ENCODE measurements at regions not wholly inside any gene's neighbourhood (a gene's known extent, or its start where the extent isn't known, plus 50 kb on each side); places are given as distances from the start of the nearest gene placed in this dataset.
A peak's percentile ranks its signal among the peaks of the same experiment; 100 is the strongest.
"Not testable (repeated sequence)": the region's sequence is repeated elsewhere in the genome, so short reads cannot be mapped to it uniquely, and the experiment has no call there.

DNA sequence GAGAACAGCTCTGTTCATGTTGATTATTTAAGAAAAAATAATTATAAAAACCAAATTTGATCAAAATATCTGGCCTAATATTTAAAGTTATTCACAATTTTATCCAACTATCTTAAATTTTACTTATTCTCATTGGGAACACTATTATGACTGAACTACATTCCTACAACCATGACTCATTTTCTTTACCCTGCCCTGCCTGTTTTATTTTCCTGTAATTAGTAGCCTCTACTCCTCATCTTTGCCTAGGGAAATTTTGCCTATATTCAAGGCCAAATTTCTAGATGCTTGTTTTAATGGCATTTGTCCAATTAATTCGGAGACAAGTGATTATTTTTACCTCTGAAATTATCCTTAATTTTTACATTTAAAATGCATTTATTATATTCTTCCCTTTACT, 289.7 kb upstream of the TMEM229A start:
- no peak for DNase-seq

DNA sequence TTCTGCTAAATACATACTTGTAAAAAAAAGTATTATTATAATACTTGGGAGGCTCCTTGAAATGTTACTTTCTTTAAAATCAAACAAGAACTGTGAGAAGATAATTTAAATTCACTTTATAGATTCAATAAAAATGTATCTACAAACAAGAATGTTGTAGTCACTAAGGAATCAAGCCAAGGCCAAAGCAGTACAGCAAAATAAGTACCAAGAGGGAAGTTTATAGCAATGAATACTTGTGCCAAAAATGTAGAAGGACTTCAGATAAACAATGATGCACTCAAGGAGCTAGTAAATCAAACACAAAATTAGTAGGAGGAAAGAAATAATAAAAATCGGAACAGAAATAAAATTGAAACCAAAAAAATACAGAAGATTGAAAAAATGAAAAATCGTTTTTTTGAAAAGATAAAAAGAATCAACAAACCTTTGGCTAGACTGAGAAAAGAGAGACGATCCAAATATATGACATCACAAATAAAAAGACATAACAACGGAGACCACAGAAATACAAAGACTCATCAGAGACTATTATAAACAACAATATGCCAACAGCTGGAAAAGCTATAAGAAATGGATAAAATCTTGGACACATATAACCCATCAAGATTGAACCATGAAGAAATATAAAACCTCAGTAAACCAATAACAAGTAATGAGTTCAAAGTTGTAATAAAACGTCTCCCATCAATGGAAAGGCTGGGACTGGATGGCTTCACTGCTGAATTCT, 286.0 kb upstream of the TMEM229A start:
- no peak for DNase-seq

DNA sequence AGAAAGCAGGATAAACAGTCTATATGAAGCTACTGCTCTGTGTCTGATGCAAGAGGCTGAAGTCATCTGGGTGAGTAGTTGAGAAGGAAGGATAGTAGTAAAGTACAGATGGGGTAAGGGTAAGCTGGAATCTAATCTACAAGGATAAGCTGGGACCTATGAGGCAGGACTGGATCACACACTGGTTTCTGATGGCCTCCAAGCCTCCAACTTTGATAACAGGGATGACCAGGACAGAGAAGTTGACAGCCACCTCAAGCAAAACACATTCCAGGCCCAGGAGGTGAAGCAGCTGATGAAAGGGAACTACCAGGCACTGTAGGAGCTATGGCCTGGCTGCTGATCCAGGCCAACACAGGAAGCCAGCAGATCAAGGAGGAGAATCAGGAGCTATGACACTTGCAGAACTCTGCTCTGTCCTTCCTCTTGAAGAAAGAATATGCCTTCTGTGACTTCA, 278.1 kb upstream of the TMEM229A start:
- no peak for DNase-seq

DNA sequence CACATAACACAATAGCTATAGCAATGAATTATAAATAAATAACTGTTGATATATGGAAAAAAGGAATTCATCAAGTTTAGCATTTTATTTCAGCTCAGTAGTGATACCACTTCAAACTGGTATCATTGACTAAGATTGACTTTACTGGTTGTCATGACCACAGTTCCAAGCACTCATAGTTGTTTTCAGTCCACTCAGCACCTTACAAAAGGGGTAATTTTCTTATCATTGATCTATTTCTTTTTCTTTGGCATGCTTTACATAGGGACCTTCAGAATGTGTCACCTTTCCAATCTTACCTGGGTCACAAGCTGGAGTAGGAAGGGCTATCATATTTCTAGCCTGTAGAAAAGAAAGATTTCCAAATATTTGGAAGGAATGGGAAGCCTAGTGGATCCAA, 275.5 kb upstream of the TMEM229A start:
- no peak for DNase-seq

DNA sequence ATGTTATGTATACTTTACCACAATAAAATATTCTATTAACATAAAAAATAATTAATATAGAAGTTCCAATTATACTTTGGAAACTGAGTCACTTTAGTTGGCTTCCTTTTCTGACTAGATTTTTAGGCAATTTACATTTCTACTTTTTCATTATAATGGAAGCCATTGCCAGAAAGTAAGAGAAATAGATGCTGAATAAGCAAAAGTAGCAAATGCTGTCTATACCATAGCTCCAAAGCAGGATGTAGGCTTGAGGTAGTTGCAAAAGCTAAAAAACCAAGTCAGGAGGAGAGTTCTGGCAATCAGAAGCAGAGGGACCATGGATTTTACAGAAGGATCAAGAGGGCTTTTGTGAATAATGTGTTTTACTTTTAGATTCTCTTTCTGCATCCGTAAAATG, 262.4 kb upstream of the TMEM229A start:
- no peak for DNase-seq

DNA sequence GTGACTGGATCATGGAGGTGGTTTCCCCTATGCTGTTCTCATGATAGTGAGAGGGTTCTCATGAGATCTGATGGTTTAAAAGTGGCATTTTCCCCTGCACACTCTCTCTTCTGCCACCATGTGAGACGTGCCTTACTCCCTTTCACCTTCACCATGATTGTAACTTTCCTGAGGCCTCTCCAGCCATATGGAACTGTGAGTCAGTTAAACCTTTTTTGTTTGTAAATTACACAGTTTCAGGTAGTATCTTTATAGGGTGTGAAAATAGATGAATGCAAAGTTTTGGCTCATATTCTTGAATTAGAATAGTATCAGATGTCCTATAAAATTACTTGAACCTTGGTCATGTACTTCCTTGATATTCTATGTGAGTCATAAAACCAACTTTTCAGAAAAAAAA, 252.1 kb upstream of the TMEM229A start:
- DNase-seq: no peak

DNA sequence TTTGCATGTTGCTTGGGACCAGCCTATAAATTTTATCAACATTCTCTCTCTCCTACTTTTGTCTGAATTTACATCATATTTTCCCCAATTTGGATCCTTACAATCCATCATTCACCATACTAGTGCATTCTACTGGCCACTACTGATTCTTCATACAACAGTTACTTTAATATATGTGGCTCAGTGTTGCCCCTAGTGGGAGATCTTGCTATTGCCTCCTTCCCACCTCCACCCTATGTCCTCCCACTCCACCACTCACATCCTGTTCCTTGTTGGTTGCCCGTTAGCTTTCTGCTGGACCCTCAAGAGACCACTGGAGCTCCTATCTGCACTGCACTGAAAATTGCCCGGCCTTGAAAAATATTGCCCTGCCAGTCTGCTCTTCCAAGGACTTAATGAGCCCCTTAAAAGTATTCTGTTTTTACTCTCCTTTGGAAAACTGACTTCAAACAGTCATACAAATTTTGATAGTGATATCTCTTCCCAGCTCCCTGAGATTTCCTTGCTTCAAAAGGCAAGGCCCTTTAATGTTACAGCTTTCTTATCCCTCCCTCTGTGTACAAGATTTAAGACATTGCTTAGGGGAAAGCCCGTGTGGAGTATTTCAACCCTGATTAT, 243.2 kb upstream of the TMEM229A start:
- peak; percentile 29 for DNase-seq

DNA sequence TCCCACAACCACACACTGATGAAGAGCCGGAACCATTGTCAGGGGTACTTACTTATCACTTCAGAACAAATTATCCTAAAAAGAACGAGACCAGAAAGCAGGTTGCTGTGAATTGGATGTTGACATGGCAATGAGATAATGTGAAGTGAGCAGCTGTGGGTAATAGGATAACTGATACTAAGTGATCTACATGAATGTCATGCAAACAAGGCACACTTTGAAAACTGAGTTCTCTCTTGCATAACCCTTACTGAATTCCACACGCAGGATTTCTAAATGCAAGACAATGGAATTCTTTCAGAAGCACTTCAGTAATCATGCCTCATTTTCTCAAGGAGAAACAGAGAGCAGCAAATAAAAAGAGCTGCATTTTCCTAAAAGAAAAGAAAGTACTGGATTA, 242.5 kb upstream of the TMEM229A start:
- DNase-seq: no peak

DNA sequence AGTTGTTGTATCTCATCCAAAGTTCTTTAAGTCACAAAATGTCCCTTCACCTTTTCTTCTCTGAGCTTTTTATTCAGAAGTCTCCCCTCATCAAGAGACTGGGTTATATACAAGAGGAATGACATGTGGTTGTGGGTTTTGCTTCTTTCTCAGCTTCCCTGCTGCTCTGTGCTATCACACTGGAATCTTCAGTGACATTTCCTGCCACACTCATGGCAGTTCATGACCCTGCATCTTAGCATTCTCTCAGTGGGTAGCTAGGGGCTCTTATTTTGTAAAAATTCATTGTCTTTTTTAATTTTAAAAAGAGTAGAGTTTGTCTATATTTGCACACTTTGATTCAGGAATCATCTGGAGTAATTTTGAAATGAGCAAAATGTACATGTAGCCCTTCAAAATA, 236.9 kb upstream of the TMEM229A start:
- no peak for DNase-seq

DNA sequence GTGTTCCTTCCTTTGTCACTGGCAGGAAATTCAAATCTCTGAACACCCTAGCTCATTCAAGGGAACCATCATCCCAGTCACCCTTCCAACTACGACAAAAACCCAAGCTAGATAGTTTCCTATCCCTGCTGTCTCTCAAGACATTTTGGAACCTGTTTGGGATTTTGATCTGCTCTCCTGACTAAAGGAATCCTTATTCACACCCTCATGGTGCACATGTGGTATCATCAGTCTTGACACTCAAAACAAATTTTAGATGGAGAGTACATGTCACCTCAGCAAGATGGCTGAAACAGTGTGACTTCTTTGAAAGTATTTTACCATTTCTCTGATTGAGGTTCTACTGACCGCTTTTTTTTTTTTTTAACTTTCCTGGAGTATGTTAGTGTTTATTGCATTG, 234.3 kb upstream of the TMEM229A start:
- no peak for DNase-seq

DNA sequence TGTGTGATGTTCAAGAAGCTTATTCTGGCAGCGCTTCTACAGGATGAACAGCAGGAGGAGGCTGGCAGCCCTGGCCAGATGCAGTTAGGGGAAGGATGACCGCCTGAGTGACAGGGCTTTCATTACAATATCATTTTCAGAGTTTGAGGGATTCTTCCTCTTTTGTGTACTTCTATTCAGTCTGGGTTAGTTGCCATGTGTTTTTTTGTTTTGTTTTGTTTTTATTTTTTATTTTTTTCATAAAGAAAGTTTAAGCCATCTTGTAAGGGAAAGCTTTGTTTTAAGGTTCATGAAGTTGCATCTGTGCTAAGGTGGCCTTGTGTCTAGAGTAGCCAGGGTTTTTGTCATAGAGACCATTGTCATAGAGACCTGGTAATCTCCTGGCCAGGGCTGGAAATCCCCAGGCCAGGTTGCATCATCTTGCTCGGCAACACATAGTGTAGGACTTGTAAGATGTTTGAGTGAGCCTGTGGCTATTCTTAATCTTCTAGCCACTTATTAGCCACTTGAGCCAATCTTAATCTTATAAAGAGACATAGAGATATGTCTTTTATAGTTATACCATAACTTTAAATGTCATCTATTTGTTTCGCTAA, 230.5 kb upstream of the TMEM229A start:
- no peak for DNase-seq

DNA sequence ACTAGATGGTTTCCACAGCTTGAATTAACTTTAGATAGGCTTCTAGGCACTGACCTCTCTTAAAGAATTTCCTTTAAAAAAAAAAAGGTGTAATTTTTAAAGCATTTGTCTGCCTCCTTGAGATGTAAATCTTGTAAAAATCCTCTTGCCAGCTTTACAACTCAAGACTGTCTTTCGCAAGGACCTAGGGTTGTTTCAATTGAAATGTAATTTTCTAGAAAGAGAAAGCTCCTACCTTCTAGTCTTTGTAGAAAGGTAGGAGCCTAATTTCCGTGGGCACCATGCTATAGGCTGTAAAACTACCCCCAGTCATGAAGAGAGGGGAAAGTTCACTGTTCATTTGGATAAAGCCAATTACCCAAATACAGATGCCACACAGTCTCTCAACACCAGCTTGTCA, 228.8 kb upstream of the TMEM229A start:
- DNase-seq: no peak

DNA sequence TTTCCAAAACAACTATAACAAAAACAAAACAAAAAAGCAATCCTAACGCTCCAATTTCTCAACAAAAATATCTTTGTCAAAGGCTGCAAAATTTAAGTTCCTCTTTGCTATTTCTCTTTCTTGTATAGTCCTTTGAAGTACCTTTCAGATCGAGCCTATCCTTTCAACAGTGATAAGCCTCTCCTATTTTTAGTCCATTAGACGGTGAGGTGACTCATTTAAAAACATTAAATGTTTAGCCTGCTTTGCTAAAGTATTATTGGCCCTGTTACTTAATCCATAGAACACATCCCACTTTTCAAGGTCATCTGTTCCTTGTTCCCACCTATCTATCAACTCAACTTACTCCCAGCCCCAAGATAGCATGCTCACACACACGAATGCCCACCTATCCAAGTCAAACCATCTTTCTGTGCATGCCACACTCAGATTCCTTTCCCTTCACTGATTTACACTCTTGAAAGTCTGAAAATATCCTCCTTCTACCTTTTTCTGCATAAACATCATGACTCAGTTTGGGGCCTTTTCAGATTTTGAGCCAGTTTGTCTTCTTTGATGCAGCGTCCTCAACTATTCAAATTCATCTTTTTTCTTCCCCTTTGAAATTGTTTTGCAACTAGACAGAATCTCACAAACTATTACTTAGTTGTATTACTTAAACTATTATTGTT, 224.9 kb upstream of the TMEM229A start:
- DNase-seq: no peak

DNA sequence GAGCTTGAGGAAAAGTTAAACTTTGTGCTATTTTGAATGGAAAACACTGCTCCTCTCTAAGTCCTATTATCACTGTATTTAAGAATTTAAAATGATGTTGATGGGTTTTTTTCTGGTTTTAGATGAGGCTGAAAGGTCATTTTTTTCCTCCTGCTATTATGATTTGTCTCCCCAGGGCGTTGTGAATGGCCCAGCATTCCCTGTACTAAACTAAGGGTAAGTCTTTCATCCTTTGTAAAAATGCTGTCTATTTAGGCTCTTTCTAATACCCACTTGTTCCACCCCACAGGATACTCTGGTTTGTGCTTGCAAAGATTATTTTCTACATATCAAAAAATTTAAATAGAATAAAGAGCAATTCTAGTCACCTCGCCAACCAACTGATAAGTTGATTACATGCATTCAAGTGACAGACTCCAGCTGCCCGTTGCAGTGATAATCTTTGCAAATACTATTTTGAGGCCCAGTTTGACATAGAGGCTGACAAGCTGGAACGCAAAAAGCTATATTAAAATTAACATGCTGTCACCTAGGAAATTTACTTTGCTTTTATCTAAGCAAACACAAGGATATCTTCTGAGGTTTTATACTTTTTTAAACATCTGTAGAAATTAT, 222.3 kb upstream of the TMEM229A start:
- no peak for DNase-seq

DNA sequence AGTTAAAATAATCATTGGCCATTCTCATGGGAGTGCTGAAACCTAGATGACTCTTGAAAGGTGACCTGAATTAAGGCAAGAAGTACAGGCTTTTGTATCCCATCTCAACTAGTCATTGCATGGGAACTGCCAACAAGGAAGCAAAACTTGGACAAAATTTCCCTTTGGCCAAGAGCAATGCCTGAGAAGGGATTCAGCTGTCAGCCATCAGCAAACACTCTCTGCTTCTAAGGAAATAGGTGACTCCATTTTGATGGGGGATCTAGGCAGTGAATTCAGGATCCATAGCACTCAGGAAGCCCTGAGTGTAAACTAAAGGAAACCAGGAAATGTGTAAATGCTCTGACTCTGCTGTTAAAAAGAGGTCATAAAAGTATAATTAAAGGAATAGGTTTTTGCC, 221.5 kb upstream of the TMEM229A start:
- DNase-seq: no peak

DNA sequence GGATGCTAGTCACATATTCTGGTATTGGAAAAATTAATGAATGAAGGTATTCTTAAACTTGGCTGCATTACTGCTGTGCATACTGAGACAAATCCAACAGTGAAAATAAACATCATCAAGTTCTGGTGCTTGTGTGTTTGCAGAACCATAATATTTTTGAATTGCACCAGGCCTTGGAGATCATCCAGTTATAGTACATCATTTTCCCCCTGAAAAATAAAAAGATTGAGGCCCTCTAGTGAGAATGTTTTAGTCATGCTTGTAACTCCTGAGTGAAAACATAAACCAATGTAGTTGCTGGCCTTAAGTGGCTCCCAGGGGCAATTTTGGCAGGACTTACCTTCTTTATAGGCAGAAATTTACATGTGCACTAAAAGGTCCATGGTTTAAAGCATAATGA, 218.8 kb upstream of the TMEM229A start:
- no peak for DNase-seq

DNA sequence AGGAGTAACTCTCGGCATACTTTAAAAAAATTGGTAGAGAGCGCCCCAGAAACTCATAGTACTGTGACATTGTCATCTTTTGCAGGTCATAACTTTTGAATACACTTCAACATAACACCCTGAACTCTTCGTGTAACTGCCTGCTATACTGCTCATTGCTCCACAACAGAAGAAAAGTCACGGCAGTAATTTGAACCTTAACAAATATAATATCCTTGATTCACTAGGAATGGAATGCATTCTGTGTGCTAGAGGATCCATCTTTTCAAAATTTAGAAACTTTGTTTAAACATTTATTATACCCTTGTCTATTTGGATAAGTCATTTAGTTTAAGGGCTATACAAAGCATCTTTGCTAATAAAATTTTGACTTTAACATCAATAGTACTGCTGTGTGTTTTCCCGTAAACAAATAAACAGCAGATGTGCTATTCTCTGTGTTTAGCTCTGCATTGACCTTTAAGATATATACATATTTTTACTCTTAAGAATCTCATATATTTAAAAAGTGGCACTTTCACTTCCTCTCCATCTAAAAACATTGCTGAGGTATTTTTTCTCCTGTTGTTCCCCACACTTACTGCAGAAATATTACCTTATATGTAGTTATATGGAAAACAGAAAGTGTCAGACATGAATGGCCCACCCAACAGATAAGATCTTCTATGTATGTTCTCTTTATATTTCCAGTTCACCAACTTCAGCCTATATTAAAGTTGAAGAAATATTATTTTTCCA, 217.6 kb upstream of the TMEM229A start:
- no peak for DNase-seq

DNA sequence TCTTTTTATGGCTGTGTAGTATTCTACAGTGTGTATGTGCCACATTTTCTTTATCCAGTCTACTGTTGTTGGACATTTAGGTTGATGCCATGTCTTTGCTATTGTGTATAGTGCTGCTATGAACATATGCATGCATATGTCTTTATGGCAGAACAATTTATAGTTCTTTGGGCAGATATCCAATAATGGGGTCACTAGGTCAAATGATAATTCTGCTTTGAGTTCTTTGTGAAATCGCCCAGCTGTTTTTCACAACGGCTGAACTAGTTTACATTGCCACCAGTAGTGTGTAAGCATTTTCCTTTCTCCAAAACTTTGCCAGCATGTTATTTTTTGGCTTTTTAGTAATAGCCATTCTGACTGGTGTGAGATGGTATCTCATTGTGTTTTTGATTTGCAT, 214.8 kb upstream of the TMEM229A start:
- DNase-seq: no peak

DNA sequence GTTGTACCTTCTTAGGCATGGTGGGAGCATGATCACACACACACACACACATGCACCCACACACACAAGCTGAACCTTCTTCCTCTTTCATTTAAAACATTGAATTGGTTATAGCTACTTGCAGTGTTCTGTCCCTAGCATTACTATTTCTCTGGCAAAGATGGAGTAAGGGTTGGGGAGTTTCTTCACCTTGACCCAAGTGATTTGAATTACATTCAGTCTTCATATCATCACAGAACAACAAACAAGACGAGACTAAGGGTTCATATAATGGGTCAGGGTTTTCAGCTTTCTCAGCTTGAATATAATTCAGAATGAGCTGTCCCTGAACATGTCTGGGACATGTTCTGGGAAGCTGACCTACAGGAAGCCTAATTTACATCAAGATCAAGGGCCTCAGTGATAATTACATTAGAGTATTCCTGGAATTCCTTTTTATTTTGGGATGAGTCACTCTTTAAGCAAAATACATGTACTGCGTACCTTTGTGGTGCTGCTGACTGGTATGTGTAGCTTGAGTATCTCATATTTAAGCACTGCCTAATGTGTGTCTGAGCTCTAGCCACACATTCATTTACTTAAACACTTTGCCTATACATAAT, 213.5 kb upstream of the TMEM229A start:
- DNase-seq: no peak

DNA sequence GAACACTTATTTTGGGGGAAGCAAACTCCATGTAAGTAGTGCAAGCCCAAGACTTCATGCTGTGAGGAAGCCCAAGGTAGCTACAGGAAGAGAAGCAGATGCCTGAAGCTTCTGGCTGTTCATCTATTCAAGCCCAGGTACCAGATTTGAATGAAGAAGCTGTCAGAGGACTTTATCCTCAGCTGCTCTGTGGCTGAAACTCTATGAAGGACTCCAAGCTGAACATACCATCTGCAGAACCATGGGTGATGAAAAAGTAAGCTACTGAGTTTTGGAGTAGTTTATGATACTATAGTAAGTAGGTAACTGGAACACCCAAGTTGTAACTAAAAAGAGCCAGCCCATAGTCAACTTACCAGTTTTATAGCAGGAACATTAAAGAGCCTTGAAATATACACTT, 211.6 kb upstream of the TMEM229A start:
- not testable (repeated sequence) for DNase-seq

DNA sequence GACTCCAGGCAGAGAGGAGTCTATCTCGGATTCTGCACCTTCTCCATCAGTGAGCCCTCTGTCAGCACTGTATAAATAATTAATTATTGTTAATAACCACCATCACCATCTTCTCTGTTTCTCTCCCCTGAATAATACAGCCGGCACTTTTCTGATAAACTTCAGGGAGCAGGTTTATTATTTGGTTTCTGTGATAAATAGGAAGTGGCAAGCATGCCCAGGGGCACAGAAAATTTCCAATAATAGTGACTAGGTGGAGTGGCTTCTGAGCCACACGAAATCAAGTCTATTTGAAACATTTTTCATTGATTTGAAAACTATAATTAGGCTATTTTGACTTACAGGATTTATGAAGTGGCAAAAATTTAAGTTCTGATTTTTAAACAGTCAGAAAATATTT, 186.8 kb upstream of the TMEM229A start:
- no peak for DNase-seq

DNA sequence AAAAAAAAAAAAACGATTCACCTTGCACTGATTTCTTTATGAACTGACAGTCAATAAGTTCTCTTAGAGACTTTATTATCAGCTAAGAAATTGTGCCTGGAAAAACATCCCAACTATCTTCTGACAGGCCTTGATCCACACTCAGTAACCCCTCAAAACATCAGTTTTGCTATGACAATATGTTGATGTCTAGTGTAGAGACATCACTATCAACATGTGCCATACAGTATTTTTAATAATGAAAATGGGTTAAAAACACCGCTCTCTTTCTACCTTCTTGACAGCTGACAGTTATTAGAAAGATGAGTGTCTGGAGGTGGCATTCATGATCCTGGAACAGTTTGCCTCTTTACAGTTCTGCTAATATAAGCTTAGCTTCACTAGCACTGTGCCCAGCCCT, 175.8 kb upstream of the TMEM229A start:
- DNase-seq: no peak
